NB4 (cell line): ENCODE measurements at regions not wholly inside any gene's neighbourhood (a gene's known extent, or its start where the extent isn't known, plus 50 kb on each side); places are given as distances from the start of the nearest gene placed in this dataset.

ENCODE experiments used
- POLR2A ChIP-seq: IDR thresholded peaks from 2 replicates; pipeline ENCODE4 v1.6.1; 2011; ENCODE audit warnings: mild to moderate bottlenecking; ENCODE audit not compliant: insufficient read length; ENCODE audit errors: extremely low read depth
- TF ChIP-seq, protein P1 (sequence below): IDR thresholded peaks from one replicate; pipeline ENCODE4 v1.5.1; 2012; ENCODE audit warnings: low read depth, low read length
- TF ChIP-seq, protein P2 (sequence below): IDR thresholded peaks from 2 replicates; pipeline ENCODE4 v1.6.1; 2011; ENCODE audit warnings: low read depth, low read length

DNA sequence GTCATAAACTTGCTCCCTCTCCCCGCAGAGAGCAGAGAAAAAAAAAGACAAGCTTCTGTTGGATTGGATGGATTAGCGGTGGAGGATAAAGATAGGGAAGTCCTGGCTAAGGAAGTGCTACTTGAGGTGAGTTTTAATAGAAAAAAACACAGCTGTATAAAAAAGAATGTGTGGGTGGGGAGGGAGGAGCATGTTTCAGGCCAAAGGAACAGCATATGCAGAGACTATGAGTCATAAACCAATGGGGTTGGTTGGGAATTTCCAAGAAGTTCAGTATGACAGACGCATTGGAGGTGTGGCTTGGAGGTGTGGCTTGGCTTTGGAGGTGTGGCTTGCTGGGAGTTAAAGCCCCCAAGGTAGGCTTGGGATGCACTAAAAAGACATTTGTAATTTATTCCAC is 103.0 kb upstream of the LSM8 start:
- TF ChIP-seq, protein P1, sequence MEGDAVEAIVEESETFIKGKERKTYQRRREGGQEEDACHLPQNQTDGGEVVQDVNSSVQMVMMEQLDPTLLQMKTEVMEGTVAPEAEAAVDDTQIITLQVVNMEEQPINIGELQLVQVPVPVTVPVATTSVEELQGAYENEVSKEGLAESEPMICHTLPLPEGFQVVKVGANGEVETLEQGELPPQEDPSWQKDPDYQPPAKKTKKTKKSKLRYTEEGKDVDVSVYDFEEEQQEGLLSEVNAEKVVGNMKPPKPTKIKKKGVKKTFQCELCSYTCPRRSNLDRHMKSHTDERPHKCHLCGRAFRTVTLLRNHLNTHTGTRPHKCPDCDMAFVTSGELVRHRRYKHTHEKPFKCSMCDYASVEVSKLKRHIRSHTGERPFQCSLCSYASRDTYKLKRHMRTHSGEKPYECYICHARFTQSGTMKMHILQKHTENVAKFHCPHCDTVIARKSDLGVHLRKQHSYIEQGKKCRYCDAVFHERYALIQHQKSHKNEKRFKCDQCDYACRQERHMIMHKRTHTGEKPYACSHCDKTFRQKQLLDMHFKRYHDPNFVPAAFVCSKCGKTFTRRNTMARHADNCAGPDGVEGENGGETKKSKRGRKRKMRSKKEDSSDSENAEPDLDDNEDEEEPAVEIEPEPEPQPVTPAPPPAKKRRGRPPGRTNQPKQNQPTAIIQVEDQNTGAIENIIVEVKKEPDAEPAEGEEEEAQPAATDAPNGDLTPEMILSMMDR, result no peak
- no peak for TF ChIP-seq POLR2A
- TF ChIP-seq, protein P2, sequence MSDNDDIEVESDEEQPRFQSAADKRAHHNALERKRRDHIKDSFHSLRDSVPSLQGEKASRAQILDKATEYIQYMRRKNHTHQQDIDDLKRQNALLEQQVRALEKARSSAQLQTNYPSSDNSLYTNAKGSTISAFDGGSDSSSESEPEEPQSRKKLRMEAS, result no peak
